ENCODE measurements at regions not wholly inside any gene's neighbourhood (a gene's known extent, or its start where the extent isn't known, plus 50 kb on each side); places are given as distances from the start of the nearest gene placed in this dataset.

DNA sequence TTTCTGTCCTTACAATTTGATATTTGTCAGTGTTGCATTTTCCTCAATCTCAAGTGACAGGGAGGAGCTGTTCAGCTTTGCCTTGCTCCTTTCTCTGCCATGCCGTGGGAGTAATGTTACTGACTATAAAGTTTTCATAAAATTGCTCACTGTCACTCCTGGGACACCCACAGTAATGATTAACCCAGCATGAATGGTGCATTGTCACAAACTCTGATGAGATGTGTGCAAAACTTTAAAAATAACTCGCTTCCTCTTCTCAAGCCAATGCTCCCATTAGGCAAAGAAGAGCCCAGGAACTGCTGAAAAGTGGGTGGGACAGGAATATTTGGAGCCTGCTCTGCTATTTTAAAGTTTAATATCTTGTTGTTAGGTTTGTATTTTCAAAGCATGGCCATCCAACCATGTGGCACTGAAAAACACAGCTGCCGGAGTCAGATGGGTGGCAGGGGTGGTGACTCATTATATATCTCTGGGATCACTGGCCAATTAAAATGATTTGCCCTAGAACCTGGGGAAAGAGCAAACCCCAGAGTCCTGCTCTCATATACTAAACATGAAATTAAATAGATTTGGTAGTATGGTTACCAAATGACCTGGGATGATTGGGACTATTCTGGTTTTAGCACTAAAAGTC lies 260.1 kb downstream of the BTBD3 start:
- Histone ChIP-seq H3K27me3 (no peaks in the 10 kb centered on the region), H3K27ac (no peak overlapping the region), H3K4me1 (no peaks in the 10 kb centered on the region), H3K4me3 (no peak overlapping the region), H3K36me3 (no peaks in the 10 kb centered on the region), H3K9me3 (no peaks in the 10 kb centered on the region)
- intact Hi-C loops (cut with DNase I) = no loop called here
- WGBS, 2 donors = 52 to 58% methylated on average over 3 of the region's 3 CpGs
- no peak for TF ChIP-seq POLR2A (IDR thresholded peaks at IDR 0.05)
- TF ChIP-seq, protein P1, sequence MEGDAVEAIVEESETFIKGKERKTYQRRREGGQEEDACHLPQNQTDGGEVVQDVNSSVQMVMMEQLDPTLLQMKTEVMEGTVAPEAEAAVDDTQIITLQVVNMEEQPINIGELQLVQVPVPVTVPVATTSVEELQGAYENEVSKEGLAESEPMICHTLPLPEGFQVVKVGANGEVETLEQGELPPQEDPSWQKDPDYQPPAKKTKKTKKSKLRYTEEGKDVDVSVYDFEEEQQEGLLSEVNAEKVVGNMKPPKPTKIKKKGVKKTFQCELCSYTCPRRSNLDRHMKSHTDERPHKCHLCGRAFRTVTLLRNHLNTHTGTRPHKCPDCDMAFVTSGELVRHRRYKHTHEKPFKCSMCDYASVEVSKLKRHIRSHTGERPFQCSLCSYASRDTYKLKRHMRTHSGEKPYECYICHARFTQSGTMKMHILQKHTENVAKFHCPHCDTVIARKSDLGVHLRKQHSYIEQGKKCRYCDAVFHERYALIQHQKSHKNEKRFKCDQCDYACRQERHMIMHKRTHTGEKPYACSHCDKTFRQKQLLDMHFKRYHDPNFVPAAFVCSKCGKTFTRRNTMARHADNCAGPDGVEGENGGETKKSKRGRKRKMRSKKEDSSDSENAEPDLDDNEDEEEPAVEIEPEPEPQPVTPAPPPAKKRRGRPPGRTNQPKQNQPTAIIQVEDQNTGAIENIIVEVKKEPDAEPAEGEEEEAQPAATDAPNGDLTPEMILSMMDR (IDR thresholded peaks at IDR 0.05) = no peak
- no peak for DNase-seq

DNA sequence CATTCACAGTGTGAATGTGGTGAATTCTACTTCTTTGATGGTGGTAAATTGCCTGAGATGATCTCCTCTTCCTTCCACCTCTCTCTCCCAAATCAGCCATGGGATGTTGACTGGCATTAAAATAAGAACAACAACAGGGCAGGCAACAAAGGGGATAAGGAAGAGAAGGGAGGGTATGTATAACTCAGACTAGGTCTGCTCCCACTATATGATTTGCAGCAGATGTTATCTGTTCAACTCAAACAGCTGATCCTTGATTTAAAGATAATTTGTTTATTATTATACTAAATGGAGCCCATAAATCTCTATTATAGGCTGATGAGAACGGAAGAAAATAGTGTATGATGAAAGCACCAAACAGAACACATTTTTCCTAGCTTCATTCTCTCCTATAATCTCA lies 262.0 kb downstream of the BTBD3 start:
- no peaks in the 10 kb centered on the region for H3K9me3 ChIP-seq
- H3K4me1 ChIP-seq = no peaks in the 10 kb centered on the region
- H3K27me3 ChIP-seq = no peaks in the 10 kb centered on the region
- no peak for TF ChIP-seq POLR2A (IDR thresholded peaks at IDR 0.05)
- TF ChIP-seq, protein P1 (IDR thresholded peaks at IDR 0.05) = no peak
- intact Hi-C loops (cut with DNase I) = no loop called here
- no peaks in the 10 kb centered on the region for H3K36me3 ChIP-seq
- DNase-seq = no peak
- H3K27ac ChIP-seq = no peak overlapping the region
- WGBS, 2 donors = 59 to 63% methylated on average over 1 of the region's 1 CpG
- H3K4me3 ChIP-seq = no peak overlapping the region

DNA sequence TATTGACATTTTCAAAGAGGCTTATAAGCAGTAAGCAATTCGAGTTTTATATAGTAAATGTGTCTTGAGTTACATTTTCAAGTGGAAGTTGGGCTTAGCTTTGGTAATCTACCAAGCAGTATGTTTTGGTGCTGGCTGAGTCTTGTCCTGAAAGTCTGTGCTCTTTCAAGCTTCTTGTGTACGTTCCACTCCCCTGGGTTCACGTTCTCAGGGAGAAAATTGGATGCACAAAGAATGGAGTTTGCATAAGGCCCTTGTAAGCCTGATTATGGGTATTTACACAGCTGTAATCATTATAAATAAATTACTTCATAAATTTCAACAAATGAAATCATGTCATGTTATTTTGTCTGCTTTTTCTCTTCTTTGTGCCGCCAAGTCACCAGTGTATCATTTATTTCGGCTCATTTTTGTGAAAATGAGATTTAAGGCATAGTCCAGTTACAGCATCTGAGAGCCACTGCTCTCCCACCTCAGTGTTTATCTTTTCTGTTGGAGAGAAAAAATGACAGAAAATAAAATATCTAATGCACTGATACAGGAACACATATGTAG lies 262.5 kb downstream of the BTBD3 start:
- no peak for DNase-seq
- H3K4me1 ChIP-seq = no peaks in the 10 kb centered on the region
- H3K9me3 ChIP-seq = no peaks in the 10 kb centered on the region
- intact Hi-C loops (cut with DNase I) = no loop called here
- no peaks in the 10 kb centered on the region for H3K36me3 ChIP-seq
- no peak overlapping the region for H3K27ac ChIP-seq
- WGBS, 2 donors = 57 to 61% methylated on average over 5 of the region's 5 CpGs
- H3K27me3 ChIP-seq = no peaks in the 10 kb centered on the region
- no peak overlapping the region for H3K4me3 ChIP-seq
- TF ChIP-seq, protein P1 (IDR thresholded peaks at IDR 0.05) = no peak
- TF ChIP-seq POLR2A (IDR thresholded peaks at IDR 0.05) = no peak

DNA sequence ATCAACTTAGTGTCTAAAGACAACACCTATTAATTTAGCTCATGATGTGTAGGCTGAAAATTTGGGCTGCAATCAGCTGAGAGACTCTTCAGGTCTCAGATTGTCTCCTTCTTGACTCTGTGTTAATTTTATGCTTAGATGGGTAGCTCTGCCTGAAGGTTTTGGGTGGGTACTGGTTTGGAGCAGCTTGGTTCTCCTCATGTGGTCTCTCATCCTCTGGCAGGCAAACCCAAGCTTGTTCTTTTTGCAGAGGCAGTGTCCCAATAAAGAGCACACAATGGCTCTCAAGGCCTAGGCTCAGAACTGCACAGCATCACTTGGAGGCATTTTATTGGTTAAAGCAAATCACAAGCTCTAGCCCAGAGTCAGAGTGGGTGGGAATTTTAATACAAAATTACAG lies 280.6 kb downstream of the BTBD3 start:
- TF ChIP-seq POLR2A (IDR thresholded peaks at IDR 0.05) = no peak
- TF ChIP-seq, protein P1 (IDR thresholded peaks at IDR 0.05) = no peak
- no peak for DNase-seq
- Histone ChIP-seq H3K36me3 (no peaks in the 10 kb centered on the region), H3K4me1 (no peaks in the 10 kb centered on the region), H3K4me3 (no peak overlapping the region), H3K27ac (no peak overlapping the region), H3K9me3 (no peaks in the 10 kb centered on the region), H3K27me3 (no peaks in the 10 kb centered on the region)
- intact Hi-C loops (cut with DNase I) = no loop called here

DNA sequence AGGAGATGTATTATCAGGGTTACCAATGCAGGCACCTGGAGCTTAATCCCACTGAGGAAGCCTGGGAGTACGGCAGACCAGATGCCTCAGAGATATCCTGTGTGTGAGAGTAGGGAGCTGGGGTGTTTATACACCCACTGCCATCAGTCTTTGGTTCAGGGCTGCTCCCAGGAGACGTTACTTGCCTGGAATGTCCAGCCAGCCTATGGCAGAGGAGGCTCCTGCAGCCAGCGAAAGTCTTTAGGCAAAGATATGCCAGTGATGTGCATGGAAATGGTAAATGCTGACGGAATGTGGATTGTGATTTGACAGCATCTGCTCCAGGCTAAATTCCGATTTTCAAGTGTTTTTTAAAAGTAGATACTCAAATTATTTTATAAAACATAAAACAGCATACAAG lies 282.0 kb downstream of the BTBD3 start:
- Histone ChIP-seq H3K4me1 (no peaks in the 10 kb centered on the region), H3K4me3 (no peak overlapping the region), H3K9me3 (no peaks in the 10 kb centered on the region), H3K27me3 (no peaks in the 10 kb centered on the region), H3K27ac (no peak overlapping the region), H3K36me3 (no peaks in the 10 kb centered on the region)
- TF ChIP-seq, protein P1 (IDR thresholded peaks at IDR 0.05) = no peak
- TF ChIP-seq POLR2A (IDR thresholded peaks at IDR 0.05) = no peak
- 83 to 88% methylated on average over 3 to 5 of the region's 5 CpGs for WGBS, 2 donors
- DNase-seq = no peak
- intact Hi-C loops (cut with DNase I) = no loop called here
